Activated T-helper 9 cell treated with anti-CD3 and anti-CD28 coated beads, Interleukin-2, amount 50 U/mL, for 16 hours (primary cell): ENCODE measurements at regions not wholly inside any gene's neighbourhood (a gene's known extent, or its start where the extent isn't known, plus 50 kb on each side); places are given as distances from the start of the nearest gene placed in this dataset.
"Not testable (repeated sequence)": the region's sequence is repeated elsewhere in the genome, so short reads cannot be mapped to it uniquely, and the experiment has no call there.

ENCODE experiments used
- DNase-seq: peaks from one replicate; pipeline ENCODE4 v3.0.0-alpha.2; 2020; ENCODE audit warnings: low read depth

- no peak for DNase-seq
Measured at GRCh38 chr9:71273613-71274012, 152.2 kb upstream of the TRPM3 start.

- DNase-seq: no peak
Measured at GRCh38 chr9:71271602-71272001, 150.2 kb upstream of the TRPM3 start.

- no peak for DNase-seq
Measured at GRCh38 chr9:71270554-71270953, 149.1 kb upstream of the TRPM3 start.

- DNase-seq: no peak
Measured at GRCh38 chr9:71269859-71270258, 148.4 kb upstream of the TRPM3 start.

- no peak for DNase-seq
Measured at GRCh38 chr9:71268871-71269635, 147.6 kb upstream of the TRPM3 start.

- no peak for DNase-seq
Measured at GRCh38 chr9:71263451-71263850, 142.0 kb upstream of the TRPM3 start.

- not testable (repeated sequence) for DNase-seq
Measured at GRCh38 chr9:71260419-71260818, 139.0 kb upstream of the TRPM3 start.

- DNase-seq: no peak
Measured at GRCh38 chr9:71254592-71255277, 133.3 kb upstream of the TRPM3 start.

GRCh38 chr9:71253011-71253410, 131.6 kb upstream of the TRPM3 start:
- DNase-seq: no peak

- DNase-seq: no peak
Measured at GRCh38 chr9:71250581-71250980, 129.2 kb upstream of the TRPM3 start.

- no peak for DNase-seq
Measured at GRCh38 chr9:71249729-71250317, 128.4 kb upstream of the TRPM3 start.

GRCh38 chr9:71245651-71246050, 124.2 kb upstream of the TRPM3 start:
- DNase-seq: no peak

- no peak for DNase-seq
Measured at GRCh38 chr9:71243951-71244350, 122.5 kb upstream of the TRPM3 start.

- no peak for DNase-seq
Measured at GRCh38 chr9:71242081-71242480, 120.7 kb upstream of the TRPM3 start.

- DNase-seq: no peak
Measured at GRCh38 chr9:71237051-71237450, 115.6 kb upstream of the TRPM3 start.

- DNase-seq: no peak
Measured at GRCh38 chr9:71233646-71234045, 112.2 kb upstream of the TRPM3 start.

GRCh38 chr9:71223953-71224538, 102.6 kb upstream of the TRPM3 start:
- no peak for DNase-seq

- no peak for DNase-seq
Measured at GRCh38 chr9:71218774-71219173, 97.4 kb upstream of the TRPM3 start.

GRCh38 chr9:71213633-71214032, 92.2 kb upstream of the TRPM3 start:
- DNase-seq: no peak

- DNase-seq: no peak
Measured at GRCh38 chr9:71210326-71210725, 88.9 kb upstream of the TRPM3 start.

GRCh38 chr9:71209890-71210289, 88.5 kb upstream of the TRPM3 start:
- DNase-seq: no peak

GRCh38 chr9:71202931-71203330, 81.5 kb upstream of the TRPM3 start:
- no peak for DNase-seq

GRCh38 chr9:71191708-71192107, 70.3 kb upstream of the TRPM3 start:
- DNase-seq: no peak
